Muscle of arm (tissue), 1 donor: ENCODE measurements at regions not wholly inside any gene's neighbourhood (a gene's known extent, or its start where the extent isn't known, plus 50 kb on each side); places are given as distances from the start of the nearest gene placed in this dataset.
A peak's percentile ranks its signal among the peaks of the same experiment; 100 is the strongest.

Experiments
- DNase-seq: peaks from one replicate; pipeline ENCODE4 v3.0.0-alpha.2; 2013

GRCh38 chr2:18927525-18928232 is 338.3 kb upstream of the NT5C1B start:
- DNase-seq, result no peak

GRCh38 chr2:18926631-18927524 is 337.5 kb upstream of the NT5C1B start:
- no peak for DNase-seq

GRCh38 chr2:18925296-18925695 is 335.9 kb upstream of the NT5C1B start:
- DNase-seq, result no peak

- DNase-seq, result no peak
Measured at GRCh38 chr2:18924886-18925285, 335.5 kb upstream of the NT5C1B start.

- no peak for DNase-seq
Measured at GRCh38 chr2:18924386-18924785, 335.0 kb upstream of the NT5C1B start.

- DNase-seq, result no peak
Measured at GRCh38 chr2:18922276-18922675, 332.9 kb upstream of the NT5C1B start.

- DNase-seq, result no peak
Measured at GRCh38 chr2:18918280-18918679, 328.9 kb upstream of the NT5C1B start.

GRCh38 chr2:18915227-18915626 is 325.9 kb upstream of the NT5C1B start:
- no peak for DNase-seq

GRCh38 chr2:18913512-18913911 is 324.1 kb upstream of the NT5C1B start:
- no peak for DNase-seq

- no peak for DNase-seq
Measured at GRCh38 chr2:18912225-18912888, 323.0 kb upstream of the NT5C1B start.

- DNase-seq, result no peak
Measured at GRCh38 chr2:18911416-18911815, 322.0 kb upstream of the NT5C1B start.

- DNase-seq, result no peak
Measured at GRCh38 chr2:18910843-18911242, 321.5 kb upstream of the NT5C1B start.

- DNase-seq, result no peak
Measured at GRCh38 chr2:18907937-18908336, 318.6 kb upstream of the NT5C1B start.

GRCh38 chr2:18907508-18907907 is 318.1 kb upstream of the NT5C1B start:
- no peak for DNase-seq

GRCh38 chr2:18903750-18904149 is 314.4 kb upstream of the NT5C1B start:
- DNase-seq, result no peak

GRCh38 chr2:18901242-18901641 is 311.9 kb upstream of the NT5C1B start:
- DNase-seq, result no peak

- no peak for DNase-seq
Measured at GRCh38 chr2:18900691-18901141, 311.3 kb upstream of the NT5C1B start.

- DNase-seq, result no peak
Measured at GRCh38 chr2:18899725-18900124, 310.4 kb upstream of the NT5C1B start.

GRCh38 chr2:18898271-18898670 is 308.9 kb upstream of the NT5C1B start:
- no peak for DNase-seq

GRCh38 chr2:18896125-18896764 is 306.9 kb upstream of the NT5C1B start:
- peak; percentile 61 for DNase-seq

GRCh38 chr2:18891600-18892345 is 302.4 kb upstream of the NT5C1B start:
- DNase-seq, result no peak
